ENCODE measurements at regions not wholly inside any gene's neighbourhood (a gene's known extent, or its start where the extent isn't known, plus 50 kb on each side); places are given as distances from the start of the nearest gene placed in this dataset.

DNA sequence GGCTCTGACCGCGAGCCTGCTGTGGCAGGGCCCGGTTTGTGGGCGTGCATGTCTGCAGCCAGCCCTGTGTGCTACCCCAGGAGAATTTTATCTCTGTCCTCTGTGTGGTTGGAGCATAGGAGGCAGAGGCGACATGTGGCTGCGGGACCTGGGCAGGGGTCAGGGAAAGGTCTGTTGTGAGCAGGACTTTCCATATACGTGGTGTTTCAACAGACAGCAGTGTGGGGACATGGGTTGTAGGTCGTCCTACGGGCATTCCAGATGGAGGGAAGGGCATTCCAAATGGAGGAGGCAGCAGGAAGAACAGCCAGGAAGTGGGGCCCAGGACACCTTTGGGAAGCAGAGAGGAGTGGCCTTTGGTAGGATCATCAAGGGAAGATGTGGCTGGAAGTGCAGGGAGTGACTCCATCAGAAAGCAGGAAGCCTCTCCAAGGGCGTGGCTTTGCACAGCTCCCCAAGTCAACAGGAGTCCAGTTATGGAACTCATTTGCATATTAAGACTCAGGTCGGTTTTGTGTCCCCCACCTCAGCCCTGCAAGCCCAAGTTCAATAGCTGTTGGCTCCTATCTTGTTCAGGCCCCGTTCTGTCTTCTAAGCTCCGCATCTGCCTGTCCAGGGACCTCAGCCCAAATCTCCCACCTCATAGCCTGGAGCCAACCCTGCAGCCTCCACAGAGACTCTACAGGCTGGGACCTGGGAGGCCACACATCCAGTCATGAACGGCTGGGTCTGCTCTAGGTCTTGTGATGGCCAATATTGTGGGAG lies 309.1 kb downstream of the MATN1 start:
- TF ChIP-seq, protein P1, sequence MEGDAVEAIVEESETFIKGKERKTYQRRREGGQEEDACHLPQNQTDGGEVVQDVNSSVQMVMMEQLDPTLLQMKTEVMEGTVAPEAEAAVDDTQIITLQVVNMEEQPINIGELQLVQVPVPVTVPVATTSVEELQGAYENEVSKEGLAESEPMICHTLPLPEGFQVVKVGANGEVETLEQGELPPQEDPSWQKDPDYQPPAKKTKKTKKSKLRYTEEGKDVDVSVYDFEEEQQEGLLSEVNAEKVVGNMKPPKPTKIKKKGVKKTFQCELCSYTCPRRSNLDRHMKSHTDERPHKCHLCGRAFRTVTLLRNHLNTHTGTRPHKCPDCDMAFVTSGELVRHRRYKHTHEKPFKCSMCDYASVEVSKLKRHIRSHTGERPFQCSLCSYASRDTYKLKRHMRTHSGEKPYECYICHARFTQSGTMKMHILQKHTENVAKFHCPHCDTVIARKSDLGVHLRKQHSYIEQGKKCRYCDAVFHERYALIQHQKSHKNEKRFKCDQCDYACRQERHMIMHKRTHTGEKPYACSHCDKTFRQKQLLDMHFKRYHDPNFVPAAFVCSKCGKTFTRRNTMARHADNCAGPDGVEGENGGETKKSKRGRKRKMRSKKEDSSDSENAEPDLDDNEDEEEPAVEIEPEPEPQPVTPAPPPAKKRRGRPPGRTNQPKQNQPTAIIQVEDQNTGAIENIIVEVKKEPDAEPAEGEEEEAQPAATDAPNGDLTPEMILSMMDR (optimal IDR thresholded peaks at IDR 0.05 in 1 of 3, IDR thresholded peaks at IDR 0.05 in 1 of 3, conservative IDR thresholded peaks at IDR 0.05 in 1 of 3; ENCODE audit: extremely low read depth in 1 of 3, insufficient read depth in 2 of 3, low read length in 3 of 3) = no peak
- no peak for TF ChIP-seq EZH2 (IDR thresholded peaks at IDR 0.05; ENCODE audit: low read length)

All from keratinocyte (primary cell).